HFFc6 (cell line): ENCODE measurements at regions not wholly inside any gene's neighbourhood (a gene's known extent, or its start where the extent isn't known, plus 50 kb on each side); places are given as distances from the start of the nearest gene placed in this dataset.

Source experiments
- DNase-seq: peaks from one replicate; pipeline ENCODE4 v3.0.0-alpha.2; 2018
- H3K27ac Mint-ChIP-seq: 2 replicates; pipeline ENCODE4 v1.8.0; 2020; ENCODE audit warnings: mild to moderate bottlenecking, mixed read lengths
- H3K27me3 Mint-ChIP-seq: 2 replicates; pipeline ENCODE4 v1.8.0; 2021; ENCODE audit warnings: mild to moderate bottlenecking, moderate library complexity, mixed read lengths; ENCODE audit not compliant: insufficient read depth
- H3K36me3 Mint-ChIP-seq: 2 replicates; pipeline ENCODE4 v1.8.0; 2021; ENCODE audit warnings: low read depth, mixed read lengths
- H3K4me1 Mint-ChIP-seq: 2 replicates; pipeline ENCODE4 v1.8.0; 2020; ENCODE audit warnings: low read depth, mixed read lengths
- H3K4me3 Mint-ChIP-seq: 2 replicates; pipeline ENCODE4 v1.8.0; 2020; ENCODE audit warnings: mild to moderate bottlenecking, moderate library complexity, mixed read lengths
- H3K9me3 Mint-ChIP-seq: 2 replicates; pipeline ENCODE4 v1.8.0; 2020; ENCODE audit warnings: mild to moderate bottlenecking, mixed read lengths
- TF ChIP-seq, protein P1 (sequence below): fragments of 200-600 bp; sonication (generic); IDR thresholded peaks from 2 replicates; pipeline ENCODE4 v1.5.0; 2021; ENCODE audit warnings: antibody characterized with exemption, mild to moderate bottlenecking

DNA sequence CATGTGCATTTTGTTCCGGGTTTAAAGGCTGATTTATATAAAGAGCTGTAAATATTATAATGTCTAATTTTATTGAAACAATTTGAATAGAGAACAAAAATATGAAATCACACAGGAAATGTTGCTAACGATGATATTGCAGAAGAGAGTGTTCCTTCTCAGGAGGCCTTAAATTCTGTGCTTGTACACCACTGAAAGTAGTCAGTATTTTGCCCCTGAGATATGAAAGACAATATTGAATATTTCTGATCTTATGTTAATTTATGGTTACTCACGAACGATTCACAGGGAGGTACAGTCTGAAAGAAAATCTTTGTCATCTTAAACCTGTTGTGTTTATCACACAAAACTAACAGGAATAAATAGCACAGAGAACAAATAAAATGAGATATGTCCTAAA lies 213.2 kb upstream of the PLSCR5 start:
- TF ChIP-seq, protein P1, sequence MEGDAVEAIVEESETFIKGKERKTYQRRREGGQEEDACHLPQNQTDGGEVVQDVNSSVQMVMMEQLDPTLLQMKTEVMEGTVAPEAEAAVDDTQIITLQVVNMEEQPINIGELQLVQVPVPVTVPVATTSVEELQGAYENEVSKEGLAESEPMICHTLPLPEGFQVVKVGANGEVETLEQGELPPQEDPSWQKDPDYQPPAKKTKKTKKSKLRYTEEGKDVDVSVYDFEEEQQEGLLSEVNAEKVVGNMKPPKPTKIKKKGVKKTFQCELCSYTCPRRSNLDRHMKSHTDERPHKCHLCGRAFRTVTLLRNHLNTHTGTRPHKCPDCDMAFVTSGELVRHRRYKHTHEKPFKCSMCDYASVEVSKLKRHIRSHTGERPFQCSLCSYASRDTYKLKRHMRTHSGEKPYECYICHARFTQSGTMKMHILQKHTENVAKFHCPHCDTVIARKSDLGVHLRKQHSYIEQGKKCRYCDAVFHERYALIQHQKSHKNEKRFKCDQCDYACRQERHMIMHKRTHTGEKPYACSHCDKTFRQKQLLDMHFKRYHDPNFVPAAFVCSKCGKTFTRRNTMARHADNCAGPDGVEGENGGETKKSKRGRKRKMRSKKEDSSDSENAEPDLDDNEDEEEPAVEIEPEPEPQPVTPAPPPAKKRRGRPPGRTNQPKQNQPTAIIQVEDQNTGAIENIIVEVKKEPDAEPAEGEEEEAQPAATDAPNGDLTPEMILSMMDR = no peak
- H3K4me1 Mint-ChIP-seq = peaks cover 54% of the 10 kb centered on the region
- H3K27ac Mint-ChIP-seq = peak overlapping the region; percentile 50
- no peaks in the 10 kb centered on the region for H3K27me3 Mint-ChIP-seq
- no peaks in the 10 kb centered on the region for H3K9me3 Mint-ChIP-seq
- DNase-seq = no peak
- 0 out of 2 replicates have a peak overlapping the region, but pooled peaks have one; percentile 5 for H3K4me3 Mint-ChIP-seq
- no peaks in the 10 kb centered on the region for H3K36me3 Mint-ChIP-seq

DNA sequence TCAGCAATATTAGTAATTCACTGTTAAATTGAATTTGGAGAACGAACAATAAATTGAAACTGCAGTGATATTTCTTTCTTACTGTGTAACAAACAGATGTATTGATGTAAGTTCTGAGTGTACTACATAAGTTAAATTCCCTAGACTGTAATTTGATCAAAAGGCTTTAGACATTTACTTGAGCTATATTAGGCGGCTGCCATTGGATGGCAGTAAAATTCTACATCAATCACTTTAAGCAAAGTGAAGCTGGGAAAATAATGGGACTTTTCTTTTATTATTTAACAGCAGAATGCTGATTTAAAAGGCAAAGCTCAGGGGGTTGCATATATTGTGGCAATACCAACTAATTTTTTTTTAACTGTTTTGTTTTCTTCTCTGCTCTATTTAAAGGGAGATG lies 212.6 kb upstream of the PLSCR5 start:
- TF ChIP-seq, protein P1 = peak; percentile 75
- Mint-ChIP-seq H3K36me3 (no peaks in the 10 kb centered on the region), H3K9me3 (no peaks in the 10 kb centered on the region), H3K4me3 (no peak overlapping the region), H3K4me1 (peaks cover 60% of the 10 kb centered on the region), H3K27ac (no peak overlapping the region), H3K27me3 (no peaks in the 10 kb centered on the region)
- DNase-seq = peak; percentile 53

DNA sequence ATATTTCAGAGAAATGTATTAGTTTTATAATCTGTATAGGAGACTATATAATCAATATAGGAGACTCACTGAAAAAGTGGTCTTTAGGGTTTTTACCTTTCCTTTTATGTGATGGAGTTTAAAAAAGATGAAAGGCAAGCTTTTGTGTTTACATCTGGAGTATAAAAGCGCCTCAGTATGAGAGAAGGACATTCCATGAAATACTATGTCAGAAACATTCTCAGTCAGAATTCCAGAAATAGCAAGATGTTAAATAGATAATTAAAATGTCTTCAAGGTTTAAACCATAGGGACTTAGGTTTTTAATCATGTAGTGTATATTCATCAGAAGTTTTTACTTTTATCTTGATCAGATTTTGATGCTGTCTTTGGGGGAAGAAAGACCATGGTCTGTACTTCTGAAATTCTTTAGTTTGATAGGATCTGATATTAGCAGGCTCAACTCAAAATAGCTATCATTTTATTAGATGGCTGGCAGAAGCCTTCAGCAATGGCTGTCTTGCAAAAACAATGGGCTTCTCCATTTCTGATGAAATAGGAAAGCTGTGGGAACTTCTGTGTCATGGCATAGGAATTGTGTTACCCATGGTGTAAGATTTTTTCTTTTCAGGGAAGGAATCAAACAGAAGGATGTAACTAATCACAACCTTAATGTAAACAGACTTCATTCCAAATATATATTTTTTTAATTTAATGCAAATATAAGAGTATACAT lies 209.6 kb upstream of the PLSCR5 start:
- peak overlapping the region; percentile 61 for H3K4me3 Mint-ChIP-seq
- peaks cover 60% of the 10 kb centered on the region for H3K4me1 Mint-ChIP-seq
- TF ChIP-seq, protein P1 = no peak
- peak overlapping the region; percentile 88 for H3K27ac Mint-ChIP-seq
- peak; percentile 78 for DNase-seq
- no peaks in the 10 kb centered on the region for H3K27me3 Mint-ChIP-seq
- no peaks in the 10 kb centered on the region for H3K9me3 Mint-ChIP-seq
- no peaks in the 10 kb centered on the region for H3K36me3 Mint-ChIP-seq

- H3K4me1 Mint-ChIP-seq = peaks cover 57% of the 10 kb centered on the region
- H3K27me3 Mint-ChIP-seq = no peaks in the 10 kb centered on the region
- no peaks in the 10 kb centered on the region for H3K9me3 Mint-ChIP-seq
- TF ChIP-seq, protein P1 = no peak
- peak overlapping the region; percentile 17; the same call in 1 of the 2 replicates for H3K4me3 Mint-ChIP-seq
- peak; percentile 48 for DNase-seq
- H3K36me3 Mint-ChIP-seq = no peaks in the 10 kb centered on the region
- peak overlapping the region; percentile 80 for H3K27ac Mint-ChIP-seq
These were observed 208.3 kb upstream of the PLSCR5 start for GRCh38 chr3:146813496-146813895.

DNA sequence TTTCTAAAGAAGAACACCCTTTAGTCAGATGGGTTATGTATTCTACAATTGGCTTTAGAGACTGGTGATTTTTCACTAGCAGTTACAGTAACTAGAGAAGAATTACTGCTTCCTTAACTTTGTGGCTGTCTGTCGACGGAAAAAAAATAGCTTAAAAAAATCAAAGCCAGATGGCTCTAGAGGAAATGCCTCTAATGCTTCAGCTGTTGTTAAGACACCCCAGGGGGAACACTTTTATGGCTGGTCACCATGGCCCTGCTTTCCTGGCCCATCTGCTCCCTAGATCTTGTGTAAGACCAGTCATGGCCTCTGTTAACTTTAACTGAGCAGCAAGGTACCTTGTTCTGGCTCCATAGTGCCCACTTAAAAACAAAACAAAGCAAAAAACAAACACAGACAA lies 198.6 kb upstream of the PLSCR5 start:
- H3K9me3 Mint-ChIP-seq = no peaks in the 10 kb centered on the region
- peak overlapping the region; percentile 89 for H3K27ac Mint-ChIP-seq
- peaks cover 7% of the 10 kb centered on the region; the same call in 1 of the 2 replicates for H3K36me3 Mint-ChIP-seq
- H3K4me1 Mint-ChIP-seq = peaks cover 53% of the 10 kb centered on the region
- H3K27me3 Mint-ChIP-seq = no peaks in the 10 kb centered on the region
- peak; percentile 90 for DNase-seq
- H3K4me3 Mint-ChIP-seq = peak overlapping the region; percentile 26; the same call in 1 of the 2 replicates
- TF ChIP-seq, protein P1 = no peak
